ENCODE measurements at regions not wholly inside any gene's neighbourhood (a gene's known extent, or its start where the extent isn't known, plus 50 kb on each side); places are given as distances from the start of the nearest gene placed in this dataset.

GRCh38 chr17:53891726-53892125 lies 69.0 kb downstream of the KIF2B start:
- no peaks in the 10 kb centered on the region for H3K4me1 ChIP-seq (ENCODE audit: control insufficient read depth, insufficient read depth, low read length, poor library complexity, severe bottlenecking)
- no peaks in the 10 kb centered on the region for H3K36me3 ChIP-seq (ENCODE audit: control insufficient read depth, insufficient read depth, low read length)
- H3K4me3 ChIP-seq (ENCODE audit: extremely low read depth, insufficient read depth, low read length, poor library complexity, severe bottlenecking): no peak overlapping the region
- H3K9me3 ChIP-seq (ENCODE audit: control insufficient read depth, low read length): no peaks in the 10 kb centered on the region
- no peak overlapping the region for H3K27ac ChIP-seq (ENCODE audit: low read depth, low read length, severe bottlenecking)
- WGBS, 2 experiments (ENCODE audit: insufficient coverage in 2 of 2): 86 to 90% methylated on average over 2 to 3 of the region's 4 CpGs

GRCh38 chr17:53892222-53892621 lies 69.5 kb downstream of the KIF2B start:
- WGBS, 2 experiments (ENCODE audit: insufficient coverage in 2 of 2): 94 to 100% methylated on average over 1 to 2 of the region's 3 CpGs
- Histone ChIP-seq H3K9me3 (ENCODE audit: control insufficient read depth, low read length) (no peaks in the 10 kb centered on the region), H3K36me3 (ENCODE audit: control insufficient read depth, insufficient read depth, low read length) (no peaks in the 10 kb centered on the region), H3K4me1 (ENCODE audit: control insufficient read depth, insufficient read depth, low read length, poor library complexity, severe bottlenecking) (no peaks in the 10 kb centered on the region), H3K4me3 (ENCODE audit: extremely low read depth, insufficient read depth, low read length, poor library complexity, severe bottlenecking) (no peak overlapping the region), H3K27ac (ENCODE audit: low read depth, low read length, severe bottlenecking) (no peak overlapping the region)

GRCh38 chr17:53894591-53894990 lies 71.9 kb downstream of the KIF2B start:
- Histone ChIP-seq H3K4me1 (ENCODE audit: control insufficient read depth, insufficient read depth, low read length, poor library complexity, severe bottlenecking) (no peaks in the 10 kb centered on the region), H3K36me3 (ENCODE audit: control insufficient read depth, insufficient read depth, low read length) (no peaks in the 10 kb centered on the region), H3K4me3 (ENCODE audit: extremely low read depth, insufficient read depth, low read length, poor library complexity, severe bottlenecking) (no peak overlapping the region), H3K9me3 (ENCODE audit: control insufficient read depth, low read length) (no peaks in the 10 kb centered on the region), H3K27ac (ENCODE audit: low read depth, low read length, severe bottlenecking) (no peak overlapping the region)
- WGBS, 2 experiments (ENCODE audit: insufficient coverage in 2 of 2): no CpG with 5 or more reads among the region's 1 CpG

- no CpG with 5 or more reads among the region's 1 CpG for WGBS, 2 experiments (ENCODE audit: insufficient coverage in 2 of 2)
- Histone ChIP-seq H3K27ac (ENCODE audit: low read depth, low read length, severe bottlenecking) (no peak overlapping the region), H3K36me3 (ENCODE audit: control insufficient read depth, insufficient read depth, low read length) (no peaks in the 10 kb centered on the region), H3K4me3 (ENCODE audit: extremely low read depth, insufficient read depth, low read length, poor library complexity, severe bottlenecking) (no peak overlapping the region), H3K9me3 (ENCODE audit: control insufficient read depth, low read length) (no peaks in the 10 kb centered on the region), H3K4me1 (ENCODE audit: control insufficient read depth, insufficient read depth, low read length, poor library complexity, severe bottlenecking) (no peaks in the 10 kb centered on the region)
Measured at GRCh38 chr17:53896047-53896446, 73.3 kb downstream of the KIF2B start.

- no peak overlapping the region for H3K4me3 ChIP-seq (ENCODE audit: extremely low read depth, insufficient read depth, low read length, poor library complexity, severe bottlenecking)
- no peaks in the 10 kb centered on the region for H3K36me3 ChIP-seq (ENCODE audit: control insufficient read depth, insufficient read depth, low read length)
- no CpG with 5 or more reads among the region's 1 CpG for WGBS, 2 experiments (ENCODE audit: insufficient coverage in 2 of 2)
- H3K9me3 ChIP-seq (ENCODE audit: control insufficient read depth, low read length): no peaks in the 10 kb centered on the region
- H3K27ac ChIP-seq (ENCODE audit: low read depth, low read length, severe bottlenecking): no peak overlapping the region
- H3K4me1 ChIP-seq (ENCODE audit: control insufficient read depth, insufficient read depth, low read length, poor library complexity, severe bottlenecking): no peaks in the 10 kb centered on the region
Measured at GRCh38 chr17:53900951-53901350, 78.2 kb downstream of the KIF2B start.

- H3K36me3 ChIP-seq (ENCODE audit: control insufficient read depth, insufficient read depth, low read length): no peaks in the 10 kb centered on the region
- no peaks in the 10 kb centered on the region for H3K9me3 ChIP-seq (ENCODE audit: control insufficient read depth, low read length)
- WGBS, 2 experiments (ENCODE audit: insufficient coverage in 2 of 2): no CpG with 5 or more reads among the region's 1 CpG
- no peak overlapping the region for H3K4me3 ChIP-seq (ENCODE audit: extremely low read depth, insufficient read depth, low read length, poor library complexity, severe bottlenecking)
- H3K27ac ChIP-seq (ENCODE audit: low read depth, low read length, severe bottlenecking): no peak overlapping the region
- H3K4me1 ChIP-seq (ENCODE audit: control insufficient read depth, insufficient read depth, low read length, poor library complexity, severe bottlenecking): no peaks in the 10 kb centered on the region
Measured at GRCh38 chr17:53907435-53907834, 84.7 kb downstream of the KIF2B start.

- no CpG with 5 or more reads among the region's 3 CpGs for WGBS, 2 experiments (ENCODE audit: insufficient coverage in 2 of 2)
- H3K4me3 ChIP-seq (ENCODE audit: extremely low read depth, insufficient read depth, low read length, poor library complexity, severe bottlenecking): no peak overlapping the region
Measured at GRCh38 chr17:53909802-53910201, 87.1 kb downstream of the KIF2B start.

GRCh38 chr17:53912117-53912516 lies 89.4 kb downstream of the KIF2B start:
- Histone ChIP-seq H3K36me3 (ENCODE audit: control insufficient read depth, insufficient read depth, low read length) (no peaks in the 10 kb centered on the region), H3K4me3 (ENCODE audit: extremely low read depth, insufficient read depth, low read length, poor library complexity, severe bottlenecking) (no peak overlapping the region), H3K27ac (ENCODE audit: low read depth, low read length, severe bottlenecking) (no peak overlapping the region), H3K9me3 (ENCODE audit: control insufficient read depth, low read length) (no peaks in the 10 kb centered on the region), H3K4me1 (ENCODE audit: control insufficient read depth, insufficient read depth, low read length, poor library complexity, severe bottlenecking) (no peaks in the 10 kb centered on the region)
- WGBS, 2 experiments (ENCODE audit: insufficient coverage in 2 of 2): 64 to 69% methylated on average over 1 of the region's 1 CpG

More at GRCh38 chr17:53909802-53910201, 87.1 kb downstream of the KIF2B start:
- no peak overlapping the region for H3K27ac ChIP-seq (ENCODE audit: low read depth, low read length, severe bottlenecking)
- H3K36me3 ChIP-seq (ENCODE audit: control insufficient read depth, insufficient read depth, low read length): no peaks in the 10 kb centered on the region
- H3K9me3 ChIP-seq (ENCODE audit: control insufficient read depth, low read length): no peaks in the 10 kb centered on the region
- H3K4me1 ChIP-seq (ENCODE audit: control insufficient read depth, insufficient read depth, low read length, poor library complexity, severe bottlenecking): no peaks in the 10 kb centered on the region

GRCh38 chr17:53919356-53919755 lies 96.6 kb downstream of the KIF2B start:
- Histone ChIP-seq H3K36me3 (ENCODE audit: control insufficient read depth, insufficient read depth, low read length) (no peaks in the 10 kb centered on the region), H3K9me3 (ENCODE audit: control insufficient read depth, low read length) (no peaks in the 10 kb centered on the region), H3K27ac (ENCODE audit: low read depth, low read length, severe bottlenecking) (no peak overlapping the region), H3K4me1 (ENCODE audit: control insufficient read depth, insufficient read depth, low read length, poor library complexity, severe bottlenecking) (peaks cover 3% of the 10 kb centered on the region), H3K4me3 (ENCODE audit: extremely low read depth, insufficient read depth, low read length, poor library complexity, severe bottlenecking) (no peak overlapping the region)
- WGBS, 2 experiments (ENCODE audit: insufficient coverage in 2 of 2): no CpG with 5 or more reads among the region's 1 CpG

- whole genome bisulfite sequencing, 2 experiments (ENCODE audit: insufficient coverage in 2 of 2): 15 to 64% methylated on average over 2 of the region's 4 CpGs
- Histone ChIP-seq H3K27ac (ENCODE audit: low read depth, low read length, severe bottlenecking) (peak overlapping the region; percentile 61), H3K36me3 (ENCODE audit: control insufficient read depth, insufficient read depth, low read length) (no peaks in the 10 kb centered on the region), H3K9me3 (ENCODE audit: control insufficient read depth, low read length) (no peaks in the 10 kb centered on the region), H3K4me3 (ENCODE audit: extremely low read depth, insufficient read depth, low read length, poor library complexity, severe bottlenecking) (no peak overlapping the region), H3K4me1 (ENCODE audit: control insufficient read depth, insufficient read depth, low read length, poor library complexity, severe bottlenecking) (peaks cover 3% of the 10 kb centered on the region)
Measured at GRCh38 chr17:53924530-53925455, 102.1 kb downstream of the KIF2B start.

- H3K9me3 ChIP-seq (ENCODE audit: control insufficient read depth, low read length): no peaks in the 10 kb centered on the region
- no peaks in the 10 kb centered on the region for H3K4me1 ChIP-seq (ENCODE audit: control insufficient read depth, insufficient read depth, low read length, poor library complexity, severe bottlenecking)
- no peaks in the 10 kb centered on the region for H3K36me3 ChIP-seq (ENCODE audit: control insufficient read depth, insufficient read depth, low read length)
- WGBS, 2 experiments (ENCODE audit: insufficient coverage in 2 of 2): 82 to 93% methylated on average over 2 of the region's 2 CpGs
- H3K27ac ChIP-seq (ENCODE audit: low read depth, low read length, severe bottlenecking): no peak overlapping the region
- no peak overlapping the region for H3K4me3 ChIP-seq (ENCODE audit: extremely low read depth, insufficient read depth, low read length, poor library complexity, severe bottlenecking)
Measured at GRCh38 chr17:53932386-53932785, 109.7 kb downstream of the KIF2B start.

All from mesodermal cell (in vitro differentiated cells).